A549 (cell line): ENCODE measurements at regions not wholly inside any gene's neighbourhood (a gene's known extent, or its start where the extent isn't known, plus 50 kb on each side); places are given as distances from the start of the nearest gene placed in this dataset.
A peak's percentile ranks its signal among the peaks of the same experiment; 100 is the strongest.

Experiments
- ATAC-seq, 2 experiments: fragments of 200-7000 bp in 1 of 2; fragments of >200 bp in 1 of 2; cut with Nextera tagmentation in 1 of 2; cut with Tn5 transposase in 1 of 2; 3 replicates each; pipeline versions ENCODE4 v1.8.0 to v1.9.1; 2018 to 2020; ENCODE audit warnings: mild to moderate bottlenecking in 1 of 2, moderate library complexity in 1 of 2
- CTCF ChIA-PET: fragments of 300-600 bp; sonication (Branson Sonifier 250); formaldehyde crosslinking; extraction: SDS; loops from one replicate; lab custom pipeline; 2021; ENCODE audit warnings: antibody characterized with exemption, inconsistent platforms; lab: Yijun Ruan, JAX
- POLR2A ChIA-PET: fragments of 350-600 bp; formaldehyde crosslinking; extraction: SDS; loops from one replicate; lab custom pipeline; 2021; ENCODE audit warnings: antibody characterized with exemption, inconsistent platforms; lab: Yijun Ruan, JAX
- DNase-seq, 2 experiments: peaks; one replicate each; pipeline versions ENCODE4 v3.0.0 to v3.0.0-alpha.2; 2011 to 2016; ENCODE audit warnings: low read depth in 1 of 2, low spot score in 1 of 2
- FAIRE-seq: peaks from 2 replicates; lab custom pipeline; 2011; peaks lifted over from hg19 to GRCh38; lab: Jason Lieb, UNC
- H3K27ac ChIP-seq, 2 experiments: fragments of >200 bp; sonication (Bioruptor Twin); formaldehyde crosslinking; 3 replicates each; pipeline ENCODE4 v1.5.1; 2016 to 2017
- H3K4me1 ChIP-seq: fragments of >200 bp; sonication (Bioruptor Twin); formaldehyde crosslinking; 3 replicates; pipeline ENCODE4 v1.6.1; 2016
- H3K4me2 ChIP-seq: fragments of >200 bp; sonication (Bioruptor Twin); formaldehyde crosslinking; 3 replicates; pipeline ENCODE4 v1.6.1; 2016
- H3K4me3 ChIP-seq: fragments of >200 bp; sonication (Bioruptor Twin); formaldehyde crosslinking; 3 replicates; pipeline ENCODE4 v1.5.1; 2016
- H3K9me3 ChIP-seq: fragments of >200 bp; sonication (Bioruptor Twin); formaldehyde crosslinking; 3 replicates; pipeline ENCODE4 v1.6.1; 2016
- ATOH8 ChIP-seq: fragments of 250-450 bp; sonication (Bioruptor Pico); IDR thresholded peaks from 2 replicates; pipeline ENCODE4 v1.5.0; 2020; ENCODE audit warnings: low read depth, mild to moderate bottlenecking, moderate library complexity
- BCL3 ChIP-seq: fragments of >200 bp; sonication (Bioruptor Twin); formaldehyde crosslinking; IDR thresholded peaks from 3 replicates; pipeline ENCODE4 v1.6.1; 2016
- CEBPB ChIP-seq, 2 experiments: fragments of >200 bp in 1 of 2; sonication (Bioruptor Twin) in 1 of 2; formaldehyde crosslinking in 1 of 2; IDR thresholded peaks; 2 replicates each; pipeline ENCODE4 v1.6.1; 2012 to 2016
- CHD2 ChIP-seq: fragments of 150-350 bp; IDR thresholded peaks from 2 replicates; pipeline ENCODE4 v1.6.1; 2014; ENCODE audit warnings: low read length; ENCODE audit not compliant: partially characterized antibody
- EP300 ChIP-seq, 2 experiments: fragments of >200 bp; sonication (Bioruptor Twin); formaldehyde crosslinking; IDR thresholded peaks; 2 replicates in 1 of 2; 3 replicates in 1 of 2; pipeline ENCODE4 v1.6.1; 2016 to 2017
- ESRRA ChIP-seq: fragments of 150-350 bp; IDR thresholded peaks from 2 replicates; pipeline ENCODE4 v1.6.1; 2014; ENCODE audit warnings: mild to moderate bottlenecking, low read length, borderline replicate concordance
- FOSB ChIP-seq: fragments of 250-450 bp; sonication (Bioruptor Pico); IDR thresholded peaks from 2 replicates; pipeline ENCODE4 v1.5.0; 2020; ENCODE audit warnings: mild to moderate bottlenecking, moderate library complexity
- FOSL2 ChIP-seq, 2 experiments: fragments of 450-650 bp in 1 of 2; fragments of >200 bp in 1 of 2; sonication (Bioruptor Twin) in 1 of 2; formaldehyde crosslinking; IDR thresholded peaks; 2 replicates each; pipeline versions ENCODE4 v1.5.0 to v1.6.1; 2016 to 2020; ENCODE audit warnings: mild to moderate bottlenecking in 1 of 2, moderate library complexity in 1 of 2
- HES2 ChIP-seq: fragments of >200 bp; sonication (Bioruptor Twin); formaldehyde crosslinking; IDR thresholded peaks from 2 replicates; pipeline ENCODE4 v1.6.1; 2016
- HEYL ChIP-seq: fragments of 250-450 bp; sonication (Bioruptor Pico); IDR thresholded peaks from 2 replicates; pipeline ENCODE4 v1.8.0; 2021; ENCODE audit warnings: mild to moderate bottlenecking, moderate library complexity
- HMGXB4 ChIP-seq: fragments of 250-450 bp; sonication (Bioruptor Pico); IDR thresholded peaks from 2 replicates; pipeline ENCODE4 v1.5.0; 2021; ENCODE audit warnings: mild to moderate bottlenecking, moderate library complexity, borderline replicate concordance
- HOXB5 ChIP-seq: fragments of 250-450 bp; sonication (Bioruptor Pico); IDR thresholded peaks from 2 replicates; pipeline ENCODE4 v1.5.0; 2020; ENCODE audit warnings: mild to moderate bottlenecking, moderate library complexity
- KDM5A ChIP-seq: fragments of 200-600 bp; sonication (generic); IDR thresholded peaks from 2 replicates; pipeline ENCODE4 v1.6.1; 2016; ENCODE audit warnings: antibody characterized with exemption, mild to moderate bottlenecking
- RARB ChIP-seq: fragments of 250-450 bp; sonication (Bioruptor Pico); IDR thresholded peaks from 2 replicates; pipeline ENCODE4 v1.8.0; 2021; ENCODE audit warnings: mild to moderate bottlenecking, moderate library complexity
- REST ChIP-seq: fragments of 200-600 bp; sonication (generic); IDR thresholded peaks from 2 replicates; pipeline ENCODE4 v1.6.1; 2016; ENCODE audit warnings: antibody characterized with exemption, mild to moderate bottlenecking, moderate library complexity
- SMC3 ChIP-seq: fragments of >200 bp; sonication (Bioruptor Twin); formaldehyde crosslinking; IDR thresholded peaks from 3 replicates; pipeline ENCODE4 v1.6.1; 2018; ENCODE audit warnings: inconsistent platforms
- USF2 ChIP-seq: fragments of 450-650 bp; IDR thresholded peaks from 2 replicates; pipeline ENCODE4 v1.6.1; 2014; ENCODE audit warnings: antibody characterized with exemption
- ZC3H11A ChIP-seq: fragments of 450-650 bp; IDR thresholded peaks from 2 replicates; pipeline ENCODE4 v1.6.1; 2014; ENCODE audit warnings: antibody characterized with exemption, mild to moderate bottlenecking
- ZFP36 ChIP-seq: fragments of 450-650 bp; IDR thresholded peaks from 2 replicates; pipeline ENCODE4 v1.6.1; 2014; ENCODE audit warnings: borderline replicate concordance; ENCODE audit not compliant: partially characterized antibody
- WGBS: methylation state at CpG from one replicate; pipeline ENCODE4 v1.1.6; 2017; ENCODE audit errors: missing lambda C conversion rate; 5-methylcytosine and 5-hydroxymethylcytosine counted together

GRCh38 chr14:54174457-54174856 is 217.8 kb upstream of the BMP4 start:
- no peak for FAIRE-seq
- no peak for ATAC-seq
- POLR2A ChIA-PET = interaction anchor here (0.8 to 1.3 kb wide), 2 partner anchors 15 to 221 kb away, joined by 3 to 4 read pairs; no protein-coding TSS in a partner anchor

More at GRCh38 chr14:54174457-54174856, 217.8 kb upstream of the BMP4 start:
- Histone ChIP-seq H3K4me2 (no peak overlapping the region), H3K4me3 (no peak overlapping the region), H3K27ac (peak overlapping the region in 1 of 2 experiments; percentile 25; a peak in 2 of 6 replicates), H3K9me3 (no peaks in the 10 kb centered on the region), H3K4me1 (no peaks in the 10 kb centered on the region)
- DNase-seq = no peak
- WGBS = 83% methylated on average over 1 of the region's 1 CpG
- CTCF ChIA-PET = interaction anchor here (0.6 to 4.2 kb wide), 24 partner anchors 8 to 741 kb away, joined by 3 to 39 read pairs (median 4); no protein-coding TSS in a partner anchor
- TF ChIP-seq RARB (CRISPR knock-in tag) (no peak), ESRRA (no peak), HES2 (no peak), KDM5A (no peak), FOSB (CRISPR knock-in tag) (no peak), ATOH8 (CRISPR knock-in tag) (no peak), REST (no peak), CEBPB (IDR thresholded peaks at IDR 0.05) (no peak), EP300 (IDR thresholded peaks at IDR 0.05) (no peak), ZC3H11A (no peak), FOSL2 (IDR thresholded peaks at IDR 0.05) (no peak), FOSL2 (CRISPR knock-in tag; IDR thresholded peaks at IDR 0.05) (no peak), HEYL (CRISPR knock-in tag) (no peak), SMC3 (no peak), ZFP36 (no peak), HOXB5 (CRISPR knock-in tag) (no peak), USF2 (no peak), BCL3 (no peak), CHD2 (no peak), HMGXB4 (CRISPR knock-in tag) (no peak)
